ENCODE measurements at regions not wholly inside any gene's neighbourhood (a gene's known extent, or its start where the extent isn't known, plus 50 kb on each side); places are given as distances from the start of the nearest gene placed in this dataset.

GRCh38 chr12:77640356-77640755 lies 190.3 kb upstream of the NAV3 start:
- Histone ChIP-seq H3K36me3 (ENCODE audit: insufficient read depth, insufficient read length, low read length) (no peaks in the 10 kb centered on the region), H3K9ac (ENCODE audit: insufficient read length, low read depth) (no peak overlapping the region), H3K27me3 (ENCODE audit: insufficient read depth, insufficient read length) (no peaks in the 10 kb centered on the region), H3K9me3 (ENCODE audit: insufficient read depth, low read length) (no peaks in the 10 kb centered on the region), H3K4me1 (ENCODE audit: insufficient read depth, insufficient read length) (no peaks in the 10 kb centered on the region), H3K4me3 (ENCODE audit: insufficient read length, low read depth) (no peak overlapping the region)
- TF ChIP-seq SUZ12 (IDR thresholded peaks at IDR 0.05; ENCODE audit: extremely low read depth, insufficient read depth, insufficient read length), result no peak
- no peak for TF ChIP-seq YY1 (IDR thresholded peaks at IDR 0.05; ENCODE audit: insufficient read depth, insufficient read length)
- no peak for TF ChIP-seq ZNF274 (IDR thresholded peaks at IDR 0.05; ENCODE audit: low read depth, low read length)
- DNase-seq (ENCODE audit: low read depth, low spot score), result no peak

- H3K27me3 ChIP-seq (ENCODE audit: insufficient read depth, insufficient read length), result no peaks in the 10 kb centered on the region
- H3K9ac ChIP-seq (ENCODE audit: insufficient read length, low read depth), result no peak overlapping the region
- no peak for DNase-seq (ENCODE audit: low read depth, low spot score)
- H3K9me3 ChIP-seq (ENCODE audit: insufficient read depth, low read length), result no peaks in the 10 kb centered on the region
- no peaks in the 10 kb centered on the region for H3K4me1 ChIP-seq (ENCODE audit: insufficient read depth, insufficient read length)
- no peaks in the 10 kb centered on the region for H3K36me3 ChIP-seq (ENCODE audit: insufficient read depth, insufficient read length, low read length)
- no peak overlapping the region for H3K4me3 ChIP-seq (ENCODE audit: insufficient read length, low read depth)
- TF ChIP-seq ZNF274 (IDR thresholded peaks at IDR 0.05; ENCODE audit: low read depth, low read length) (no peak), YY1 (IDR thresholded peaks at IDR 0.05; ENCODE audit: insufficient read depth, insufficient read length) (no peak), SUZ12 (IDR thresholded peaks at IDR 0.05; ENCODE audit: extremely low read depth, insufficient read depth, insufficient read length) (no peak)
These were observed 199.8 kb upstream of the NAV3 start for GRCh38 chr12:77630790-77631445.

- no peak overlapping the region for H3K9ac ChIP-seq (ENCODE audit: insufficient read length, low read depth)
- no peak for DNase-seq (ENCODE audit: low read depth, low spot score)
These were observed 200.3 kb upstream of the NAV3 start for GRCh38 chr12:77630344-77630743.

GRCh38 chr12:77629141-77629540 lies 201.6 kb upstream of the NAV3 start:
- Histone ChIP-seq H3K4me3 (ENCODE audit: insufficient read length, low read depth) (no peak overlapping the region), H3K27me3 (ENCODE audit: insufficient read depth, insufficient read length) (no peaks in the 10 kb centered on the region), H3K9me3 (ENCODE audit: insufficient read depth, low read length) (no peaks in the 10 kb centered on the region), H3K36me3 (ENCODE audit: insufficient read depth, insufficient read length, low read length) (no peaks in the 10 kb centered on the region), H3K4me1 (ENCODE audit: insufficient read depth, insufficient read length) (no peaks in the 10 kb centered on the region), H3K9ac (ENCODE audit: insufficient read length, low read depth) (no peak overlapping the region)
- no peak for DNase-seq (ENCODE audit: low read depth, low spot score)
- TF ChIP-seq ZNF274 (IDR thresholded peaks at IDR 0.05; ENCODE audit: low read depth, low read length), result no peak
- TF ChIP-seq SUZ12 (IDR thresholded peaks at IDR 0.05; ENCODE audit: extremely low read depth, insufficient read depth, insufficient read length), result no peak
- no peak for TF ChIP-seq YY1 (IDR thresholded peaks at IDR 0.05; ENCODE audit: insufficient read depth, insufficient read length)

More at GRCh38 chr12:77630344-77630743, 200.3 kb upstream of the NAV3 start:
- H3K9me3 ChIP-seq (ENCODE audit: insufficient read depth, low read length), result no peaks in the 10 kb centered on the region
- TF ChIP-seq SUZ12 (IDR thresholded peaks at IDR 0.05; ENCODE audit: extremely low read depth, insufficient read depth, insufficient read length) (no peak), YY1 (IDR thresholded peaks at IDR 0.05; ENCODE audit: insufficient read depth, insufficient read length) (no peak), ZNF274 (IDR thresholded peaks at IDR 0.05; ENCODE audit: low read depth, low read length) (no peak)
- no peaks in the 10 kb centered on the region for H3K4me1 ChIP-seq (ENCODE audit: insufficient read depth, insufficient read length)
- no peaks in the 10 kb centered on the region for H3K36me3 ChIP-seq (ENCODE audit: insufficient read depth, insufficient read length, low read length)
- no peak overlapping the region for H3K4me3 ChIP-seq (ENCODE audit: insufficient read length, low read depth)
- no peaks in the 10 kb centered on the region for H3K27me3 ChIP-seq (ENCODE audit: insufficient read depth, insufficient read length)

GRCh38 chr12:77625441-77625840 lies 205.3 kb upstream of the NAV3 start:
- H3K27me3 ChIP-seq (ENCODE audit: insufficient read depth, insufficient read length), result no peaks in the 10 kb centered on the region
- H3K36me3 ChIP-seq (ENCODE audit: insufficient read depth, insufficient read length, low read length), result no peaks in the 10 kb centered on the region
- no peak overlapping the region for H3K9ac ChIP-seq (ENCODE audit: insufficient read length, low read depth)
- H3K4me3 ChIP-seq (ENCODE audit: insufficient read length, low read depth), result no peak overlapping the region
- TF ChIP-seq ZNF274 (IDR thresholded peaks at IDR 0.05; ENCODE audit: low read depth, low read length), result no peak
- TF ChIP-seq YY1 (IDR thresholded peaks at IDR 0.05; ENCODE audit: insufficient read depth, insufficient read length), result no peak
- no peak for TF ChIP-seq SUZ12 (IDR thresholded peaks at IDR 0.05; ENCODE audit: extremely low read depth, insufficient read depth, insufficient read length)
- no peaks in the 10 kb centered on the region for H3K9me3 ChIP-seq (ENCODE audit: insufficient read depth, low read length)
- no peak for DNase-seq (ENCODE audit: low read depth, low spot score)
- H3K4me1 ChIP-seq (ENCODE audit: insufficient read depth, insufficient read length), result no peaks in the 10 kb centered on the region

- H3K36me3 ChIP-seq (ENCODE audit: insufficient read depth, insufficient read length, low read length), result no peaks in the 10 kb centered on the region
- TF ChIP-seq YY1 (IDR thresholded peaks at IDR 0.05; ENCODE audit: insufficient read depth, insufficient read length) (no peak), ZNF274 (IDR thresholded peaks at IDR 0.05; ENCODE audit: low read depth, low read length) (no peak), SUZ12 (IDR thresholded peaks at IDR 0.05; ENCODE audit: extremely low read depth, insufficient read depth, insufficient read length) (no peak)
- H3K4me3 ChIP-seq (ENCODE audit: insufficient read length, low read depth), result no peak overlapping the region
- H3K9me3 ChIP-seq (ENCODE audit: insufficient read depth, low read length), result peaks cover 18% of the 10 kb centered on the region
- DNase-seq (ENCODE audit: low read depth, low spot score), result no peak
- no peak overlapping the region for H3K9ac ChIP-seq (ENCODE audit: insufficient read length, low read depth)
- H3K27me3 ChIP-seq (ENCODE audit: insufficient read depth, insufficient read length), result no peaks in the 10 kb centered on the region
- no peaks in the 10 kb centered on the region for H3K4me1 ChIP-seq (ENCODE audit: insufficient read depth, insufficient read length)
These were observed 211.3 kb upstream of the NAV3 start for GRCh38 chr12:77619425-77619824.

GRCh38 chr12:77617818-77618217 lies 212.9 kb upstream of the NAV3 start:
- Histone ChIP-seq H3K27me3 (ENCODE audit: insufficient read depth, insufficient read length) (no peaks in the 10 kb centered on the region), H3K9me3 (ENCODE audit: insufficient read depth, low read length) (peaks cover 18% of the 10 kb centered on the region), H3K36me3 (ENCODE audit: insufficient read depth, insufficient read length, low read length) (no peaks in the 10 kb centered on the region), H3K4me3 (ENCODE audit: insufficient read length, low read depth) (no peak overlapping the region), H3K9ac (ENCODE audit: insufficient read length, low read depth) (no peak overlapping the region), H3K4me1 (ENCODE audit: insufficient read depth, insufficient read length) (no peaks in the 10 kb centered on the region)
- TF ChIP-seq ZNF274 (IDR thresholded peaks at IDR 0.05; ENCODE audit: low read depth, low read length), result no peak
- TF ChIP-seq SUZ12 (IDR thresholded peaks at IDR 0.05; ENCODE audit: extremely low read depth, insufficient read depth, insufficient read length), result no peak
- TF ChIP-seq YY1 (IDR thresholded peaks at IDR 0.05; ENCODE audit: insufficient read depth, insufficient read length), result no peak
- DNase-seq (ENCODE audit: low read depth, low spot score), result no peak

Measured in NT2/D1 (cell line).